PC-9 (cell line): ENCODE measurements at regions not wholly inside any gene's neighbourhood (a gene's known extent, or its start where the extent isn't known, plus 50 kb on each side); places are given as distances from the start of the nearest gene placed in this dataset.

Experiments used
- BruUV-seq: library from RNA; stranded (reverse); fragments of 400-500 nt; replicated peaks from 2 replicates; lab custom pipeline; 2021; lab: Mats Ljungman, UMichigan
- CTCF ChIA-PET: fragments of 300-600 bp; sonication (Branson Sonifier 250); formaldehyde crosslinking; loops from one replicate; lab custom pipeline; 2022; ENCODE audit warnings: antibody characterized with exemption; lab: Charles Lee
- POLR2A ChIA-PET: fragments of 300-600 bp; sonication (Branson Sonifier 250); formaldehyde crosslinking; loops from one replicate; lab custom pipeline; 2022; ENCODE audit warnings: antibody characterized with exemption; ENCODE audit not compliant: unreplicated experiment; lab: Charles Lee
- DNase-seq, 2 experiments: peaks; one replicate each; pipeline versions ENCODE4 v3.0.0 to v3.0.0-alpha.2; 2015 to 2022; ENCODE audit warnings: mixed read lengths in 1 of 2
- H2AFZ ChIP-seq: fragments of 200-600 bp; sonication (generic); 2 replicates; pipeline ENCODE4 v1.8.1; 2017; ENCODE audit warnings: antibody characterized with exemption
- H3F3A ChIP-seq: fragments of 200-600 bp; sonication (generic); 2 replicates; pipeline ENCODE4 v1.8.1; 2017; ENCODE audit warnings: antibody characterized with exemption, mild to moderate bottlenecking, low read depth; ENCODE audit not compliant: insufficient read depth
- H3K27ac ChIP-seq: fragments of 200-600 bp; sonication (generic); 2 replicates; pipeline ENCODE4 v1.6.1; 2016; ENCODE audit warnings: mixed run types
- H3K27me3 ChIP-seq: fragments of 200-600 bp; sonication (generic); 2 replicates; pipeline ENCODE4 v1.6.1; 2016; ENCODE audit warnings: low read depth, mixed run types; ENCODE audit not compliant: insufficient read depth
- H3K36me3 ChIP-seq: fragments of 200-600 bp; sonication (generic); 2 replicates; pipeline ENCODE4 v1.6.1; 2016; ENCODE audit warnings: low read depth, mixed run types
- H3K4me1 ChIP-seq: fragments of 200-600 bp; sonication (generic); replicated peaks from 2 replicates; pipeline ENCODE4 v1.6.1; 2016; ENCODE audit warnings: mixed run types; ENCODE audit not compliant: insufficient read depth
- H3K4me2 ChIP-seq: fragments of 200-600 bp; sonication (generic); 2 replicates; pipeline ENCODE4 v1.6.1; 2017; ENCODE audit warnings: mixed run types
- H3K4me3 ChIP-seq: fragments of 200-600 bp; sonication (generic); 2 replicates; pipeline ENCODE4 v1.6.1; 2016; ENCODE audit warnings: mixed run types
- H3K79me2 ChIP-seq: fragments of 200-600 bp; sonication (generic); 2 replicates; pipeline ENCODE4 v1.6.1; 2017; ENCODE audit warnings: low read depth, mixed run types
- H3K9me2 ChIP-seq: fragments of 200-600 bp; sonication (generic); 2 replicates; pipeline ENCODE4 v1.8.1; 2017; ENCODE audit warnings: mild to moderate bottlenecking; ENCODE audit not compliant: insufficient read depth
- H3K9me3 ChIP-seq: fragments of 200-600 bp; sonication (generic); 2 replicates; pipeline ENCODE4 v1.8.1; 2016; ENCODE audit warnings: low read depth; ENCODE audit not compliant: insufficient read depth
- H4K20me1 ChIP-seq: fragments of 200-600 bp; sonication (generic); 2 replicates; pipeline ENCODE4 v1.8.1; 2017; ENCODE audit not compliant: insufficient read depth
- EZH2 ChIP-seq: fragments of 200-600 bp; sonication (generic); IDR thresholded peaks from 2 replicates; pipeline ENCODE4 v1.8.0; 2017; ENCODE audit warnings: antibody characterized with exemption, low read depth
- intact Hi-C: fragments of 100-400 bp; cut with micrococcal nuclease; formaldehyde crosslinking; loops from one replicate; pipeline ENCODE4 v1.10.0; 2022; ENCODE audit not compliant: unreplicated experiment
- TF ChIP-seq, protein P1 (sequence below): fragments of 200-600 bp; sonication (generic); conservative IDR thresholded peaks from 2 replicates; pipeline ENCODE4 v1.6.1; 2017; ENCODE audit warnings: mixed run types, antibody characterized with exemption, mild to moderate bottlenecking, moderate library complexity

- no peak overlapping the region for H3K4me2 ChIP-seq
- no TSS peak for BruUV-seq
- no peak for TF ChIP-seq EZH2
- TF ChIP-seq, protein P1, sequence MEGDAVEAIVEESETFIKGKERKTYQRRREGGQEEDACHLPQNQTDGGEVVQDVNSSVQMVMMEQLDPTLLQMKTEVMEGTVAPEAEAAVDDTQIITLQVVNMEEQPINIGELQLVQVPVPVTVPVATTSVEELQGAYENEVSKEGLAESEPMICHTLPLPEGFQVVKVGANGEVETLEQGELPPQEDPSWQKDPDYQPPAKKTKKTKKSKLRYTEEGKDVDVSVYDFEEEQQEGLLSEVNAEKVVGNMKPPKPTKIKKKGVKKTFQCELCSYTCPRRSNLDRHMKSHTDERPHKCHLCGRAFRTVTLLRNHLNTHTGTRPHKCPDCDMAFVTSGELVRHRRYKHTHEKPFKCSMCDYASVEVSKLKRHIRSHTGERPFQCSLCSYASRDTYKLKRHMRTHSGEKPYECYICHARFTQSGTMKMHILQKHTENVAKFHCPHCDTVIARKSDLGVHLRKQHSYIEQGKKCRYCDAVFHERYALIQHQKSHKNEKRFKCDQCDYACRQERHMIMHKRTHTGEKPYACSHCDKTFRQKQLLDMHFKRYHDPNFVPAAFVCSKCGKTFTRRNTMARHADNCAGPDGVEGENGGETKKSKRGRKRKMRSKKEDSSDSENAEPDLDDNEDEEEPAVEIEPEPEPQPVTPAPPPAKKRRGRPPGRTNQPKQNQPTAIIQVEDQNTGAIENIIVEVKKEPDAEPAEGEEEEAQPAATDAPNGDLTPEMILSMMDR, result no peak
- H3K36me3 ChIP-seq, result no peaks in the 10 kb centered on the region
- no peaks in the 10 kb centered on the region for H3K9me2 ChIP-seq
- no peak overlapping the region for H3K4me3 ChIP-seq
- H3K9me3 ChIP-seq, result no peaks in the 10 kb centered on the region
- CTCF ChIA-PET, result no interaction called here
- DNase-seq, result no peak
- H2AFZ ChIP-seq, result no peak overlapping the region
- H3K79me2 ChIP-seq, result no peaks in the 10 kb centered on the region
- H3K27ac ChIP-seq, result no peak overlapping the region
- intact Hi-C loops, result loop anchor here (5.0 kb wide), 1 partner anchor 57 kb away; no protein-coding TSS in a partner anchor
- no peaks in the 10 kb centered on the region for H4K20me1 ChIP-seq
- no peaks in the 10 kb centered on the region for H3K27me3 ChIP-seq
- H3F3A ChIP-seq, result peaks cover 9% of the 10 kb centered on the region; the same call in 1 of the 2 replicates
- H3K4me1 ChIP-seq, result 0 out of 2 replicates have a peak, but pooled peaks cover 16% of the 10 kb centered on the region
- POLR2A ChIA-PET, result no interaction called here
Measured at GRCh38 chr9:754150-754931, 87.2 kb upstream of the DMRT1 start.

DNA sequence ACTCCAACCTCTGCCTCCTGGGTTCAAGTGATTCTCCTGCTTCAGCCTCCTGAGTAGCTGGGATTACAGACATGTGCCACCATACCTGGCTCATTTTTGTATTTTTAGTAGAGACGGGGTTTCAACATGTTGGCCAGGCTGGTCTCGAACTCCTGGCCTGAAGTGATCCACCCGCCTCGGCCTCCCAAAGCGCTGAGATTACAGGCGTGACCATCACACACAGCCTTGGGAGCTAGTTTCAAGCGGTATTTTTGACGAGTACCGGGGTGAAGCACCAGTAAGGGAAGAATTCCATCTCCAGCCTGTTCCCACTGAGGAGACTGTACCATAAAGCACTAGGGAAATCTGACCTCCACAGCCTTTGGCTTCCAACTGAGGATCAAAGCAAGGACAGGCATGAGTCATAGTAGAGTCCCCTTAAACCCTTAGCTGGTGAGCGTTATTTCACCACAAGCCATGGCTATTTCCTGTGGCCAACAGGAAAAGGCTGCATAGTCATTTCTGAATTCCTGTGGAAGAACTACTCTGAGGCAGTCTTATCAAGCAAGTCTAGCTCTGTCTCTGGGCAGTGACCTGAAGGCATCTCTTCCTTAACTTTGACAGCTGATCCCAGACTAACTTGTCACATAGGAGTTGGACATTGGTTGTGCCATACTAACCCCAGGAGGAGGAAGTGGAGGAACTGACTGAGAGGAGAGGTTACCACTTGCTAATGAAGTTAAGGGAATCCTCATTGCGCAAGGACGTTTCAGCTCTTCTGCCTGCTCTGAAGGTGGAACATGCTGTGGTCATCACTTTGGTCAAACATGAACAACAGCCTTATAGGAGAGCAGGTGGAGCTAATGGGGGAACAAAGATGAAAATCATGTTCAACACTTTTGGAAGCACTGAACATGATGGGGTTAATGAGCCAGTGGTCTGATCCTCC, 85.8 kb upstream of the DMRT1 start:
- no peak overlapping the region for H3K4me3 ChIP-seq
- H3K4me1 ChIP-seq, result 0 out of 2 replicates have a peak, but pooled peaks cover 16% of the 10 kb centered on the region
- H3K27me3 ChIP-seq, result no peaks in the 10 kb centered on the region
- peak; percentile 8 to 72 for DNase-seq
- H3K4me2 ChIP-seq, result no peak overlapping the region
- no peak for TF ChIP-seq EZH2
- TF ChIP-seq, protein P1, result no peak
- H3K36me3 ChIP-seq, result no peaks in the 10 kb centered on the region
- H3K9me2 ChIP-seq, result no peaks in the 10 kb centered on the region
- intact Hi-C loops, result loop anchor here (2.0 kb wide), 1 partner anchor 51 kb away; no protein-coding TSS in a partner anchor
- CTCF ChIA-PET, result no interaction called here
- POLR2A ChIA-PET, result interaction anchor here (0.6 kb wide), 1 partner anchor 285 kb away, joined by 4 read pairs; no protein-coding TSS in a partner anchor
- BruUV-seq, result no TSS peak
- H3F3A ChIP-seq, result peaks cover 9% of the 10 kb centered on the region; the same call in 1 of the 2 replicates
- no peaks in the 10 kb centered on the region for H3K9me3 ChIP-seq
- no peaks in the 10 kb centered on the region for H3K79me2 ChIP-seq
- H4K20me1 ChIP-seq, result no peaks in the 10 kb centered on the region
- no peak overlapping the region for H2AFZ ChIP-seq
- H3K27ac ChIP-seq, result 0 out of 2 replicates have a peak overlapping the region, but pooled peaks have one; percentile 39

- TF ChIP-seq EZH2, result no peak
- TF ChIP-seq, protein P1, result peak; percentile 44; the same call in 1 of the 2 replicates
- Histone ChIP-seq H3K36me3 (no peaks in the 10 kb centered on the region), H4K20me1 (no peaks in the 10 kb centered on the region), H2AFZ (no peak overlapping the region), H3K9me2 (no peaks in the 10 kb centered on the region), H3K4me1 (0 out of 2 replicates have a peak, but pooled peaks cover 6% of the 10 kb centered on the region), H3F3A (peaks cover 1% of the 10 kb centered on the region; the same call in 1 of the 2 replicates), H3K4me2 (no peak overlapping the region), H3K9me3 (no peaks in the 10 kb centered on the region), H3K27ac (no peak overlapping the region), H3K27me3 (no peaks in the 10 kb centered on the region), H3K4me3 (no peak overlapping the region), H3K79me2 (no peaks in the 10 kb centered on the region)
- POLR2A ChIA-PET, result no interaction called here
- intact Hi-C loops, result loop anchor here (1.0 to 2.0 kb wide), 2 partner anchors 49 to 143 kb away; no protein-coding TSS in a partner anchor
- CTCF ChIA-PET, result no interaction called here
- BruUV-seq, result no TSS peak
- DNase-seq, result no peak
Measured at GRCh38 chr9:757246-757881, 84.1 kb upstream of the DMRT1 start.
